HEK293 (cell line): ENCODE measurements at regions not wholly inside any gene's neighbourhood (a gene's known extent, or its start where the extent isn't known, plus 50 kb on each side); places are given as distances from the start of the nearest gene placed in this dataset.

Experiments
- CTCF ChIA-PET: fragments of 350-600 bp; formaldehyde crosslinking; extraction: SDS; loops from one replicate; lab custom pipeline; 2021; ENCODE audit warnings: antibody characterized with exemption; lab: Yijun Ruan, JAX
- POLR2A ChIA-PET: fragments of 300-600 bp; formaldehyde crosslinking; extraction: SDS; loops from one replicate; lab custom pipeline; 2020; ENCODE audit warnings: antibody characterized with exemption, inconsistent platforms; lab: Yijun Ruan, JAX
- H3K27ac ChIP-seq: fragments of 200-500 bp; sonication (Bioruptor generic); 2 replicates; pipeline ENCODE4 v1.5.1; 2014; ENCODE audit warnings: low read depth, low read length, control low read depth, inconsistent platforms; ENCODE audit errors: extremely low read depth
- H3K36me3 ChIP-seq, 2 experiments: fragments of 200-500 bp in 1 of 2; sonication (Bioruptor generic) in 1 of 2; 1 replicate in 1 of 2; 2 replicates in 1 of 2; pipeline ENCODE4 v1.5.1; 2014 to 2017; ENCODE audit warnings: inconsistent platforms in 2 of 2, low read length in 2 of 2; ENCODE audit not compliant: control insufficient read depth in 2 of 2, insufficient read depth in 1 of 2
- H3K4me1 ChIP-seq: fragments of 200-500 bp; sonication (Bioruptor generic); 2 replicates; pipeline ENCODE4 v1.5.1; 2014; ENCODE audit warnings: mild to moderate bottlenecking, low read length, inconsistent platforms; ENCODE audit not compliant: control insufficient read depth, insufficient read depth
- H3K4me3 ChIP-seq: 2 replicates; pipeline ENCODE4 v1.5.1; 2011; ENCODE audit warnings: low read depth, mild to moderate bottlenecking, control low read depth, low read length, moderate library complexity
- H3K9me3 ChIP-seq: fragments of 200-500 bp; sonication (Bioruptor generic); 2 replicates; pipeline ENCODE4 v1.5.1; 2014; ENCODE audit warnings: low read depth, low read length, inconsistent platforms; ENCODE audit not compliant: control insufficient read depth, insufficient read depth
- GLI2 ChIP-seq: fragments of 450-650 bp; formaldehyde crosslinking; IDR thresholded peaks from 2 replicates; pipeline ENCODE4; 2017; ENCODE audit warnings: missing biosample characterization, missing genetic modification characterization, low read depth, borderline replicate concordance
- SETDB1 ChIP-seq: IDR thresholded peaks from one replicate; pipeline ENCODE4 v1.6.1; 2017; ENCODE audit warnings: mild to moderate bottlenecking, low read length, moderate library complexity, mixed read lengths; ENCODE audit not compliant: insufficient read length
- ZBTB1 ChIP-seq: fragments of 450-650 bp; formaldehyde crosslinking; IDR thresholded peaks from 2 replicates; pipeline ENCODE4 v1.5.1; 2016; ENCODE audit warnings: missing biosample characterization, missing genetic modification characterization
- ZBTB20 ChIP-seq: fragments of 450-650 bp; formaldehyde crosslinking; IDR thresholded peaks from 2 replicates; pipeline ENCODE4 v1.5.1; 2016; ENCODE audit warnings: missing biosample characterization, missing genetic modification characterization
- ZNF155 ChIP-seq: fragments of 450-650 bp; formaldehyde crosslinking; IDR thresholded peaks from 2 replicates; pipeline ENCODE4 v1.5.1; 2016; ENCODE audit warnings: missing biosample characterization, missing genetic modification characterization
- ZNF302 ChIP-seq: fragments of 450-650 bp; formaldehyde crosslinking; IDR thresholded peaks from 2 replicates; pipeline ENCODE4 v1.5.1; 2016; ENCODE audit warnings: missing biosample characterization, missing genetic modification characterization, low read depth
- ZNF324 ChIP-seq: fragments of 450-650 bp; formaldehyde crosslinking; IDR thresholded peaks from 2 replicates; pipeline ENCODE4 v1.5.1; 2016; ENCODE audit warnings: missing biosample characterization, missing genetic modification characterization
- ZNF530 ChIP-seq: fragments of 450-650 bp; formaldehyde crosslinking; IDR thresholded peaks from 2 replicates; pipeline ENCODE4 v1.5.1; 2016; ENCODE audit warnings: low read depth, missing biosample characterization, missing genetic modification characterization
- ZNF571 ChIP-seq: fragments of 450-650 bp; formaldehyde crosslinking; IDR thresholded peaks from 2 replicates; pipeline ENCODE4 v1.5.0; 2017; ENCODE audit warnings: missing biosample characterization, missing genetic modification characterization
- ZNF585B ChIP-seq: fragments of 450-650 bp; formaldehyde crosslinking; IDR thresholded peaks from 2 replicates; pipeline ENCODE4 v1.5.1; 2016; ENCODE audit warnings: missing biosample characterization, missing genetic modification characterization
- ZNF623 ChIP-seq: fragments of 450-650 bp; formaldehyde crosslinking; IDR thresholded peaks from 2 replicates; pipeline ENCODE4 v1.5.1; 2016; ENCODE audit warnings: missing biosample characterization, missing genetic modification characterization
- ZNF664 ChIP-seq: fragments of 450-650 bp; formaldehyde crosslinking; IDR thresholded peaks from 2 replicates; pipeline ENCODE4 v1.5.1; 2016; ENCODE audit warnings: missing biosample characterization, missing genetic modification characterization
- ZNF707 ChIP-seq: fragments of 450-650 bp; formaldehyde crosslinking; IDR thresholded peaks from 2 replicates; pipeline ENCODE4 v1.5.1; 2016; ENCODE audit warnings: missing biosample characterization, missing genetic modification characterization
- ZNF776 ChIP-seq: fragments of 450-650 bp; formaldehyde crosslinking; IDR thresholded peaks from 2 replicates; pipeline ENCODE4 v1.5.0; 2017; ENCODE audit warnings: missing biosample characterization, missing genetic modification characterization, borderline replicate concordance
- ZNF791 ChIP-seq: fragments of 450-650 bp; formaldehyde crosslinking; IDR thresholded peaks from 2 replicates; pipeline ENCODE4 v1.5.1; 2016; ENCODE audit warnings: missing biosample characterization, missing genetic modification characterization
- ZSCAN30 ChIP-seq: fragments of 450-650 bp; IDR thresholded peaks from 2 replicates; pipeline ENCODE4 v1.5.1; 2018; ENCODE audit warnings: missing biosample characterization, mild to moderate bottlenecking, missing genetic modification characterization, moderate library complexity
- TF ChIP-seq, protein P1 (sequence below): fragments of 450-650 bp; formaldehyde crosslinking; IDR thresholded peaks from 2 replicates; pipeline ENCODE4 v1.5.1; 2016; ENCODE audit warnings: missing biosample characterization, missing genetic modification characterization
- TF ChIP-seq, protein P2 (sequence below): fragments of 450-650 bp; formaldehyde crosslinking; IDR thresholded peaks from 2 replicates; pipeline ENCODE4 v1.5.1; 2016; ENCODE audit warnings: missing biosample characterization, missing genetic modification characterization, borderline replicate concordance
- TF ChIP-seq, protein P3 (sequence below): fragments of 450-650 bp; formaldehyde crosslinking; IDR thresholded peaks from 2 replicates; pipeline ENCODE4 v1.5.1; 2016; ENCODE audit warnings: missing biosample characterization, missing genetic modification characterization, borderline replicate concordance
- TF ChIP-seq, protein P4 (sequence below): fragments of 450-650 bp; formaldehyde crosslinking; IDR thresholded peaks from 2 replicates; pipeline ENCODE4 v1.5.1; 2016; ENCODE audit warnings: missing biosample characterization, missing genetic modification characterization, low read depth

DNA sequence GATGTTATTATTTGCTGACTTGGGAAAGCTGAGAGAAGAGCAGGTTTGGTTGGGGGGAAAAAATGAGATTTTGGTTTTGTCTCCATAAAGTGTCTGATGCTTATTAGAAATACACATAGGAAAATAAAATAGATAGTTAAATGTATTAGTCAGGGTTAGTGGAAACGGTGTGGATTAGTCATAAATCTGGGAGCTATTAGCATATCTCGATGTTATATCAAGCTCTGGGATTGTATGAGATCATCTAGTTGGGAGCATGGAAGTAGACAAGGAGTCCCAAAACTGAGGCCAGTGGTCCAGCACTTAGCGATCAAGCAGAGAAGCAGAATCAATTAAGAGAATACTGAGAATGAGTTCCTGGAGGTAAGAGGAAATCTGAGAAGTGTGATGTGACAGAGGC is 845.5 kb downstream of the ROBO2 start (continued):
- TF ChIP-seq, protein P1, sequence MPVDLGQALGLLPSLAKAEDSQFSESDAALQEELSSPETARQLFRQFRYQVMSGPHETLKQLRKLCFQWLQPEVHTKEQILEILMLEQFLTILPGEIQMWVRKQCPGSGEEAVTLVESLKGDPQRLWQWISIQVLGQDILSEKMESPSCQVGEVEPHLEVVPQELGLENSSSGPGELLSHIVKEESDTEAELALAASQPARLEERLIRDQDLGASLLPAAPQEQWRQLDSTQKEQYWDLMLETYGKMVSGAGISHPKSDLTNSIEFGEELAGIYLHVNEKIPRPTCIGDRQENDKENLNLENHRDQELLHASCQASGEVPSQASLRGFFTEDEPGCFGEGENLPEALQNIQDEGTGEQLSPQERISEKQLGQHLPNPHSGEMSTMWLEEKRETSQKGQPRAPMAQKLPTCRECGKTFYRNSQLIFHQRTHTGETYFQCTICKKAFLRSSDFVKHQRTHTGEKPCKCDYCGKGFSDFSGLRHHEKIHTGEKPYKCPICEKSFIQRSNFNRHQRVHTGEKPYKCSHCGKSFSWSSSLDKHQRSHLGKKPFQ (tag by site-specific recombination), result no peak
- no peak for TF ChIP-seq SETDB1
- TF ChIP-seq, protein P2, sequence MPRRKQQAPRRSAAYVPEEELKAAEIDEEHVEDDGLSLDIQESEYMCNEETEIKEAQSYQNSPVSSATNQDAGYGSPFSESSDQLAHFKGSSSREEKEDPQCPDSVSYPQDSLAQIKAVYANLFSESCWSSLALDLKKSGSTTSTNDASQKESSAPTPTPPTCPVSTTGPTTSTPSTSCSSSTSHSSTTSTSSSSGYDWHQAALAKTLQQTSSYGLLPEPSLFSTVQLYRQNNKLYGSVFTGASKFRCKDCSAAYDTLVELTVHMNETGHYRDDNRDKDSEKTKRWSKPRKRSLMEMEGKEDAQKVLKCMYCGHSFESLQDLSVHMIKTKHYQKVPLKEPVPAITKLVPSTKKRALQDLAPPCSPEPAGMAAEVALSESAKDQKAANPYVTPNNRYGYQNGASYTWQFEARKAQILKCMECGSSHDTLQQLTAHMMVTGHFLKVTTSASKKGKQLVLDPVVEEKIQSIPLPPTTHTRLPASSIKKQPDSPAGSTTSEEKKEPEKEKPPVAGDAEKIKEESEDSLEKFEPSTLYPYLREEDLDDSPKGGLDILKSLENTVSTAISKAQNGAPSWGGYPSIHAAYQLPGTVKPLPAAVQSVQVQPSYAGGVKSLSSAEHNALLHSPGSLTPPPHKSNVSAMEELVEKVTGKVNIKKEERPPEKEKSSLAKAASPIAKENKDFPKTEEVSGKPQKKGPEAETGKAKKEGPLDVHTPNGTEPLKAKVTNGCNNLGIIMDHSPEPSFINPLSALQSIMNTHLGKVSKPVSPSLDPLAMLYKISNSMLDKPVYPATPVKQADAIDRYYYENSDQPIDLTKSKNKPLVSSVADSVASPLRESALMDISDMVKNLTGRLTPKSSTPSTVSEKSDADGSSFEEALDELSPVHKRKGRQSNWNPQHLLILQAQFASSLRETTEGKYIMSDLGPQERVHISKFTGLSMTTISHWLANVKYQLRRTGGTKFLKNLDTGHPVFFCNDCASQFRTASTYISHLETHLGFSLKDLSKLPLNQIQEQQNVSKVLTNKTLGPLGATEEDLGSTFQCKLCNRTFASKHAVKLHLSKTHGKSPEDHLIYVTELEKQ (tag by site-specific recombination), result no peak

DNA sequence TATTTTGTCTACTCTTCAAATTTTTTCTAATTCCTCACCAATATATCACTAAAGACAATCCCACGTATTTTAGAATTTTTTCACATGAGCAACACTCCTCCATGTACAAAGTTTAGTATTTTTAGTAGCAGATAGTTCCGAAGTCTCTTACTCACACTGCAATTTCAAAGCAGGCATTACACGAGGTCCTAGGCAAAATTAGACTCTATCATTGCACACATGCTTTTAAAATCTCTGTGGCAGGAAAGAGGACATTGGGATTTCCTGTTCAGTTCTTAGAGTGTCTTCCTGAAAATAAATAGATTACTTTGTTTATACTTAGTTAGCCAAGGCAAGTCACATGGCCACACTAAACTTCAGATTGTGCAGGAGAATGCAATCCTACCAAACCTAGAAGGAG is 847.7 kb downstream of the ROBO2 start:
- no peaks in the 10 kb centered on the region for H3K4me1 ChIP-seq
- ChIA-PET CTCF (no interaction called here), POLR2A (no interaction called here)
- TF ChIP-seq ZNF623 (tag by site-specific recombination) (no peak), ZNF302 (tag by site-specific recombination) (no peak), ZNF776 (tag by site-specific recombination) (no peak), ZBTB1 (tag by site-specific recombination) (no peak), ZNF324 (tag by site-specific recombination) (no peak), ZNF585B (tag by site-specific recombination) (no peak), ZNF707 (tag by site-specific recombination) (no peak), ZBTB20 (tag by site-specific recombination) (no peak), GLI2 (tag by site-specific recombination) (no peak), ZNF664 (tag by site-specific recombination) (no peak), ZSCAN30 (tag by site-specific recombination) (no peak)
- H3K36me3 ChIP-seq, result no peaks in the 10 kb centered on the region
- H3K4me3 ChIP-seq, result no peak overlapping the region
- H3K27ac ChIP-seq, result no peak overlapping the region
- H3K9me3 ChIP-seq, result no peaks in the 10 kb centered on the region

DNA sequence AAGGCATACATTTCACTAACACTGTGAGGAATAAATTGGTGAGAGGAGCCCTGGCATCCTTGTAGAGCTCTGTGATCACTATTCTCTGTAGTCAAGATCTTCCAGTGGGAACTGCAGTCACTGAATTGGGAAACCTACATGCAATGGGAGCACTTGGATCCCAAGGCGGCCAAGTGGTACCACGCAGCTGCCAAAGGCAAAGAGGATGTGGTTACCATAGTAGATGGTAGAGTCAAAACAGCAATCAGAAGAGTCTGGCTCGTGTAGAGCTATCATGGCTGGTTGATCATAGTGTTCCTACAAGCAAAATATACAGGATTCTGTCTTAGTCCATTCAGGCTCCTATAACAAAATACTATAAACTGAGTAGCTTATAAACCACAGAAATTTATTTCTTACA is 849.7 kb downstream of the ROBO2 start:
- H3K9me3 ChIP-seq, result no peaks in the 10 kb centered on the region
- no peaks in the 10 kb centered on the region for H3K36me3 ChIP-seq
- H3K4me1 ChIP-seq, result no peaks in the 10 kb centered on the region
- ChIA-PET POLR2A (no interaction called here), CTCF (no interaction called here)
- H3K4me3 ChIP-seq, result no peak overlapping the region
- TF ChIP-seq ZNF571 (tag by site-specific recombination), result no peak
- no peak for TF ChIP-seq SETDB1
- no peak for TF ChIP-seq ZNF791 (tag by site-specific recombination)
- TF ChIP-seq ZNF530 (tag by site-specific recombination), result no peak
- TF ChIP-seq, protein P3, sequence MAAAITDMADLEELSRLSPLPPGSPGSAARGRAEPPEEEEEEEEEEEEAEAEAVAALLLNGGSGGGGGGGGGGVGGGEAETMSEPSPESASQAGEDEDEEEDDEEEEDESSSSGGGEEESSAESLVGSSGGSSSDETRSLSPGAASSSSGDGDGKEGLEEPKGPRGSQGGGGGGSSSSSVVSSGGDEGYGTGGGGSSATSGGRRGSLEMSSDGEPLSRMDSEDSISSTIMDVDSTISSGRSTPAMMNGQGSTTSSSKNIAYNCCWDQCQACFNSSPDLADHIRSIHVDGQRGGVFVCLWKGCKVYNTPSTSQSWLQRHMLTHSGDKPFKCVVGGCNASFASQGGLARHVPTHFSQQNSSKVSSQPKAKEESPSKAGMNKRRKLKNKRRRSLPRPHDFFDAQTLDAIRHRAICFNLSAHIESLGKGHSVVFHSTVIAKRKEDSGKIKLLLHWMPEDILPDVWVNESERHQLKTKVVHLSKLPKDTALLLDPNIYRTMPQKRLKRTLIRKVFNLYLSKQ (tag by site-specific recombination), result no peak
- no peak for TF ChIP-seq ZNF155 (tag by site-specific recombination)
- TF ChIP-seq ZNF776 (tag by site-specific recombination), result no peak
- TF ChIP-seq, protein P4, sequence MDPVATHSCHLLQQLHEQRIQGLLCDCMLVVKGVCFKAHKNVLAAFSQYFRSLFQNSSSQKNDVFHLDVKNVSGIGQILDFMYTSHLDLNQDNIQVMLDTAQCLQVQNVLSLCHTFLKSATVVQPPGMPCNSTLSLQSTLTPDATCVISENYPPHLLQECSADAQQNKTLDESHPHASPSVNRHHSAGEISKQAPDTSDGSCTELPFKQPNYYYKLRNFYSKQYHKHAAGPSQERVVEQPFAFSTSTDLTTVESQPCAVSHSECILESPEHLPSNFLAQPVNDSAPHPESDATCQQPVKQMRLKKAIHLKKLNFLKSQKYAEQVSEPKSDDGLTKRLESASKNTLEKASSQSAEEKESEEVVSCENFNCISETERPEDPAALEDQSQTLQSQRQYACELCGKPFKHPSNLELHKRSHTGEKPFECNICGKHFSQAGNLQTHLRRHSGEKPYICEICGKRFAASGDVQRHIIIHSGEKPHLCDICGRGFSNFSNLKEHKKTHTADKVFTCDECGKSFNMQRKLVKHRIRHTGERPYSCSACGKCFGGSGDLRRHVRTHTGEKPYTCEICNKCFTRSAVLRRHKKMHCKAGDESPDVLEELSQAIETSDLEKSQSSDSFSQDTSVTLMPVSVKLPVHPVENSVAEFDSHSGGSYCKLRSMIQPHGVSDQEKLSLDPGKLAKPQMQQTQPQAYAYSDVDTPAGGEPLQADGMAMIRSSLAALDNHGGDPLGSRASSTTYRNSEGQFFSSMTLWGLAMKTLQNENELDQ (tag by site-specific recombination), result no peak
- H3K27ac ChIP-seq, result no peak overlapping the region
